HCT116 (cell line): ENCODE measurements at regions not wholly inside any gene's neighbourhood (a gene's known extent, or its start where the extent isn't known, plus 50 kb on each side); places are given as distances from the start of the nearest gene placed in this dataset.

ENCODE experiments used
- ATAC-seq: fragments of 200-7000 bp; cut with Tn5 transposase; 2 replicates; pipeline ENCODE4 v1.9.1; 2020; ENCODE audit warnings: mild to moderate bottlenecking, moderate library complexity
- BruUV-seq: library from RNA; stranded (reverse); fragments of 400-500 nt; replicated peaks from 2 replicates; lab custom pipeline; 2021; lab: Mats Ljungman, UMichigan
- CTCF ChIA-PET: fragments of 300-600 bp; sonication (Branson Sonifier 250); formaldehyde crosslinking; loops from one replicate; lab custom pipeline; 2021; ENCODE audit warnings: antibody characterized with exemption; lab: Charles Lee
- POLR2A ChIA-PET: fragments of 300-600, 350-600 bp; sonication (Branson Sonifier 250); formaldehyde crosslinking; loops from one replicate; lab custom pipeline; 2021; ENCODE audit warnings: antibody characterized with exemption; lab: Charles Lee
- RAD21 ChIA-PET, 2 experiments: fragments of 300-600 bp; sonication (Branson Sonifier 250); formaldehyde crosslinking; loops; one replicate each; lab custom pipeline; 2023; ENCODE audit warnings: low total read pairs in 2 of 2; ENCODE audit not compliant: uncharacterized antibody in 2 of 2, unreplicated experiment in 2 of 2, low non-redundant PET in 1 of 2; lab: Charles Lee
- DNase-seq: peaks from one replicate; pipeline ENCODE4 v3.0.0-alpha.2; 2010; ENCODE audit warnings: low read depth, low spot score
- H2AFZ ChIP-seq: fragments of 200-600 bp; shearing (Covaris generic), sonication (generic); 2 replicates; pipeline ENCODE4 v1.6.1; 2017; ENCODE audit warnings: low read depth, mixed run types, mixed read lengths, antibody characterized with exemption, low read length; ENCODE audit not compliant: poor library complexity, severe bottlenecking
- H3K27ac ChIP-seq: 2 replicates; pipeline ENCODE4 v1.5.1; 2012; ENCODE audit warnings: low read depth, low read length
- H3K27me3 ChIP-seq: fragments of 200-600 bp; sonication (generic); 2 replicates; pipeline ENCODE4 v1.6.1; 2016; ENCODE audit warnings: mixed run types, low read length, mixed read lengths; ENCODE audit not compliant: insufficient read depth
- H3K36me3 ChIP-seq, 2 experiments: fragments of 200-500 bp in 1 of 2; fragments of 200-600 bp in 1 of 2; sonication (Bioruptor generic) in 1 of 2; sonication (generic) in 1 of 2; 2 replicates each; pipeline versions ENCODE4 v1.5.1 to v1.6.1; 2014 to 2016; ENCODE audit warnings: low read length in 2 of 2, inconsistent platforms in 1 of 2, mixed read lengths in 1 of 2, mixed run types in 1 of 2; ENCODE audit not compliant: insufficient read depth in 2 of 2, control insufficient read depth in 1 of 2
- H3K4me1 ChIP-seq, 2 experiments: fragments of 200-600 bp in 1 of 2; sonication (generic) in 1 of 2; 2 replicates each; pipeline versions ENCODE4 v1.5.1 to v1.6.1; 2012 to 2017; ENCODE audit warnings: low read length in 2 of 2, inconsistent platforms in 1 of 2, mild to moderate bottlenecking in 1 of 2, mixed read lengths in 1 of 2, mixed run types in 1 of 2, moderate library complexity in 1 of 2; ENCODE audit not compliant: insufficient read depth in 2 of 2, control insufficient read depth in 1 of 2
- H3K4me2 ChIP-seq: fragments of 200-600 bp; sonication (generic); 2 replicates; pipeline ENCODE4 v1.6.1; 2017; ENCODE audit warnings: mixed run types, low read length, mixed read lengths
- H3K4me3 ChIP-seq, 2 experiments: fragments of 200-600 bp in 1 of 2; sonication (generic) in 1 of 2; replicated peaks in 1 of 2; 2 replicates each; pipeline ENCODE4 v1.5.1; 2011 to 2016; ENCODE audit warnings: low read length in 2 of 2, control low read depth in 1 of 2, low read depth in 1 of 2, mild to moderate bottlenecking in 1 of 2, mixed read lengths in 1 of 2, mixed run types in 1 of 2
- H3K79me2 ChIP-seq: fragments of 200-600 bp; sonication (generic); 2 replicates; pipeline ENCODE4 v1.6.1; 2017; ENCODE audit warnings: mild to moderate bottlenecking, mixed run types, low read length, moderate library complexity, mixed read lengths; ENCODE audit not compliant: insufficient read depth
- H3K9ac ChIP-seq: fragments of 200-600 bp; sonication (generic); 2 replicates; pipeline ENCODE4 v1.6.1; 2016; ENCODE audit warnings: low read length, mixed read lengths
- H3K9me2 ChIP-seq: fragments of 200-600 bp; sonication (generic), shearing (Covaris generic); 2 replicates; pipeline ENCODE4 v1.6.1; 2017; ENCODE audit warnings: mixed run types, mild to moderate bottlenecking, moderate library complexity; ENCODE audit not compliant: insufficient read depth
- H3K9me3 ChIP-seq, 2 experiments: fragments of 200-500 bp in 1 of 2; fragments of 200-600 bp in 1 of 2; sonication (Bioruptor generic) in 1 of 2; sonication (generic) in 1 of 2; 2 replicates each; pipeline ENCODE4 v1.6.1; 2014 to 2017; ENCODE audit warnings: low read length in 2 of 2, mixed read lengths in 2 of 2, inconsistent platforms in 1 of 2, low read depth in 1 of 2, mild to moderate bottlenecking in 1 of 2, mixed run types in 1 of 2, moderate library complexity in 1 of 2; ENCODE audit not compliant: control insufficient read depth in 1 of 2, insufficient read depth in 1 of 2
- H4K20me1 ChIP-seq: fragments of 200-600 bp; sonication (generic), shearing (Covaris generic); 2 replicates; pipeline ENCODE4 v1.6.1; 2017; ENCODE audit warnings: mixed run types, mild to moderate bottlenecking, moderate library complexity; ENCODE audit not compliant: insufficient read depth
- CBX3 ChIP-seq: IDR thresholded peaks from 2 replicates; pipeline ENCODE4 v1.6.1; 2012; ENCODE audit warnings: low read depth
- CTCF ChIP-seq, 3 experiments: fragments of 200-600 bp in 1 of 3; sonication (generic) in 1 of 3; IDR thresholded peaks in 2 of 3; conservative IDR thresholded peaks in 1 of 3; 2 replicates each; pipeline ENCODE4 v1.5.1; 2012 to 2017; ENCODE audit warnings: low read depth in 2 of 3, low read length in 2 of 3, antibody characterized with exemption in 1 of 3, borderline replicate concordance in 1 of 3, control low read depth in 1 of 3, mild to moderate bottlenecking in 1 of 3, mixed read lengths in 1 of 3, mixed run types in 1 of 3, moderate library complexity in 1 of 3; ENCODE audit not compliant: insufficient read depth in 1 of 3
- EGR1 ChIP-seq: IDR thresholded peaks from 2 replicates; pipeline ENCODE4 v1.6.1; 2012; ENCODE audit warnings: low read depth
- EZH2phosphoT487 ChIP-seq: fragments of 200-600 bp; IDR thresholded peaks from 2 replicates; pipeline ENCODE4 v1.6.1; 2018; ENCODE audit warnings: antibody characterized with exemption, borderline replicate concordance
- FOSL1 ChIP-seq: IDR thresholded peaks from 2 replicates; pipeline ENCODE4 v1.6.1; 2012; ENCODE audit warnings: low read depth
- JUND ChIP-seq: IDR thresholded peaks from 2 replicates; pipeline ENCODE4 v1.6.1; 2012
- POLR2A ChIP-seq: IDR thresholded peaks from 2 replicates; pipeline ENCODE4 v1.7.0; 2011; ENCODE audit warnings: borderline replicate concordance; ENCODE audit not compliant: insufficient read depth, insufficient read length; ENCODE audit errors: extremely low read depth
- ZFX ChIP-seq: fragments of 450-650 bp; IDR thresholded peaks from 2 replicates; pipeline ENCODE4 v1.6.1; 2017
- intact Hi-C: fragments of 100-400 bp; cut with micrococcal nuclease; formaldehyde crosslinking; loops from 2 replicates; pipeline ENCODE4 v1.10.0; 2022
- TF ChIP-seq, protein P1 (sequence below): IDR thresholded peaks from 2 replicates; pipeline ENCODE4 v1.6.1; 2012
- TF ChIP-seq, protein P2 (sequence below): IDR thresholded peaks from 2 replicates; pipeline ENCODE4 v1.6.1; 2012; ENCODE audit warnings: low read depth

GRCh38 chr4:63529581-63530337 lies 879.5 kb downstream of the TECRL start:
- H3K4me3 ChIP-seq, result no peak overlapping the region
- ATAC-seq (no peak), DNase-seq (no peak)
- POLR2A ChIA-PET, result no interaction called here
- no peaks in the 10 kb centered on the region for H3K9me2 ChIP-seq
- H3K36me3 ChIP-seq, result no peaks in the 10 kb centered on the region
- CTCF ChIA-PET, result no interaction called here
- H3K9ac ChIP-seq, result no peak overlapping the region
- H3K4me2 ChIP-seq, result no peak overlapping the region
- no peaks in the 10 kb centered on the region for H3K79me2 ChIP-seq
- intact Hi-C loops, result no loop called here
- H3K27ac ChIP-seq, result no peak overlapping the region
- RAD21 ChIA-PET, result no interaction called here
- no peaks in the 10 kb centered on the region for H3K4me1 ChIP-seq
- BruUV-seq, result no TSS peak
- no peaks in the 10 kb centered on the region for H4K20me1 ChIP-seq
- H2AFZ ChIP-seq, result no peak overlapping the region
- no peaks in the 10 kb centered on the region for H3K27me3 ChIP-seq
- no peak for TF ChIP-seq JUND
- TF ChIP-seq, protein P1, sequence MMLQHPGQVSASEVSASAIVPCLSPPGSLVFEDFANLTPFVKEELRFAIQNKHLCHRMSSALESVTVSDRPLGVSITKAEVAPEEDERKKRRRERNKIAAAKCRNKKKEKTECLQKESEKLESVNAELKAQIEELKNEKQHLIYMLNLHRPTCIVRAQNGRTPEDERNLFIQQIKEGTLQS, result no peak
- no peak for TF ChIP-seq EZH2phosphoT487
- TF ChIP-seq CTCF (IDR thresholded peaks at IDR 0.05 in 2 of 3, conservative IDR thresholded peaks at IDR 0.05 in 1 of 3; ENCODE audit: borderline replicate concordance in 1 of 3, insufficient read depth in 1 of 3, low read depth in 2 of 3, low read length in 2 of 3), result no peak
- TF ChIP-seq FOSL1, result no peak
- no peak for TF ChIP-seq ZFX
- TF ChIP-seq, protein P2, sequence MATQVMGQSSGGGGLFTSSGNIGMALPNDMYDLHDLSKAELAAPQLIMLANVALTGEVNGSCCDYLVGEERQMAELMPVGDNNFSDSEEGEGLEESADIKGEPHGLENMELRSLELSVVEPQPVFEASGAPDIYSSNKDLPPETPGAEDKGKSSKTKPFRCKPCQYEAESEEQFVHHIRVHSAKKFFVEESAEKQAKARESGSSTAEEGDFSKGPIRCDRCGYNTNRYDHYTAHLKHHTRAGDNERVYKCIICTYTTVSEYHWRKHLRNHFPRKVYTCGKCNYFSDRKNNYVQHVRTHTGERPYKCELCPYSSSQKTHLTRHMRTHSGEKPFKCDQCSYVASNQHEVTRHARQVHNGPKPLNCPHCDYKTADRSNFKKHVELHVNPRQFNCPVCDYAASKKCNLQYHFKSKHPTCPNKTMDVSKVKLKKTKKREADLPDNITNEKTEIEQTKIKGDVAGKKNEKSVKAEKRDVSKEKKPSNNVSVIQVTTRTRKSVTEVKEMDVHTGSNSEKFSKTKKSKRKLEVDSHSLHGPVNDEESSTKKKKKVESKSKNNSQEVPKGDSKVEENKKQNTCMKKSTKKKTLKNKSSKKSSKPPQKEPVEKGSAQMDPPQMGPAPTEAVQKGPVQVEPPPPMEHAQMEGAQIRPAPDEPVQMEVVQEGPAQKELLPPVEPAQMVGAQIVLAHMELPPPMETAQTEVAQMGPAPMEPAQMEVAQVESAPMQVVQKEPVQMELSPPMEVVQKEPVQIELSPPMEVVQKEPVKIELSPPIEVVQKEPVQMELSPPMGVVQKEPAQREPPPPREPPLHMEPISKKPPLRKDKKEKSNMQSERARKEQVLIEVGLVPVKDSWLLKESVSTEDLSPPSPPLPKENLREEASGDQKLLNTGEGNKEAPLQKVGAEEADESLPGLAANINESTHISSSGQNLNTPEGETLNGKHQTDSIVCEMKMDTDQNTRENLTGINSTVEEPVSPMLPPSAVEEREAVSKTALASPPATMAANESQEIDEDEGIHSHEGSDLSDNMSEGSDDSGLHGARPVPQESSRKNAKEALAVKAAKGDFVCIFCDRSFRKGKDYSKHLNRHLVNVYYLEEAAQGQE, result no peak
- no peak for TF ChIP-seq EGR1
- TF ChIP-seq POLR2A, result no peak
- TF ChIP-seq CBX3, result no peak
- H3K9me3 ChIP-seq, result peaks cover 10 to 13% of the 10 kb centered on the region in 2 experiments; a peak in 2 of 4 replicates
